HG02884 (cell line): ENCODE measurements at regions not wholly inside any gene's neighbourhood (a gene's known extent, or its start where the extent isn't known, plus 50 kb on each side); places are given as distances from the start of the nearest gene placed in this dataset.
"Not testable (repeated sequence)": the region's sequence is repeated elsewhere in the genome, so short reads cannot be mapped to it uniquely, and the experiment has no call there.

Source experiments
- ATAC-seq: cut with Tn5 transposase; IDR thresholded peaks from one replicate; pipeline ENCODE4 v1.9.1; 2021; ENCODE audit warnings: mild to moderate bottlenecking, moderate library complexity; ENCODE audit not compliant: unreplicated experiment

DNA sequence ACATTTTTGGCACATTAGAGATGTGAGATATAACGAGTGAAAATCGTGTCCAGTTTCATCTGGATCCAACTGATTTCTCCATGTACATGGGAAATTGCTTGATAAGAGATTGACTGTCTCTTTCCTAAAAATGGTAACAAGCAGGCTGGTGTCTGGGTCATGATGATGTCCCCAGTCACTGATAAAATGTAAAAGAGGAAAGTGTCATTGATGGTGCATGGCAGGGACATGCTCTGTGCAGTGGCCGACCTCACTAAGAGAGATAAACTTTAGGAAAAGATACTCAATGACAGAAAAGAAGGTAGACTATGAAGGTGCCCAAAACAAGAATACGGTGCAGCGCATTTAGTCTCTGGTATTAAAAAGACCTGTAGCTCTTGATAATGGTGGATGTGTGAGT, 1517.5 kb downstream of the RPIA start:
- ATAC-seq: no peak

- ATAC-seq: no peak
These were observed 1518.3 kb downstream of the RPIA start for GRCh38 chr2:90209806-90210205.

DNA sequence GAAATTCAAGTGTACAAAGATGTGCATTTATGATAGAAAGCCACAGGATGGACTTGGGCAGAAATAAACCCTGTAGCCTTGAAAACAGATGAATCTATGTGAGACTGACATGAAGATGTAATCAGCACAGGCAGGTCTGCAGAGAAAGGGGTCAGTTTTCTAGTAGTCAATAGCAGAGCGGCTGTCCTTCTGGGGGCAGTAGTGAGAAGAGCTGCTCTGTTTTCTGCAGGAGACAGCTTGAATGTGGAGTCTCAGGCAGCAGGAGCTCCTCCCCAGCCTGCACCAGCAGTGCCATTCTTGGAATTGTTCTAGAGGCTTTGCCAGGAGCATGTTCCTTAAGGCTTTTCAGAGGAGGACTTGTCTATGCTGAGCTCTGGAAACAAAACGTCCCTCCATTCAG, 1524.4 kb downstream of the RPIA start:
- ATAC-seq: not testable (repeated sequence)

GRCh38 chr2:90216801-90217200, 1525.3 kb downstream of the RPIA start:
- not testable (repeated sequence) for ATAC-seq

- ATAC-seq: not testable (repeated sequence)
These were observed 1527.1 kb downstream of the RPIA start for GRCh38 chr2:90218534-90218933.

- ATAC-seq: not testable (repeated sequence)
These were observed 1529.3 kb downstream of the RPIA start for GRCh38 chr2:90220623-90221299.

DNA sequence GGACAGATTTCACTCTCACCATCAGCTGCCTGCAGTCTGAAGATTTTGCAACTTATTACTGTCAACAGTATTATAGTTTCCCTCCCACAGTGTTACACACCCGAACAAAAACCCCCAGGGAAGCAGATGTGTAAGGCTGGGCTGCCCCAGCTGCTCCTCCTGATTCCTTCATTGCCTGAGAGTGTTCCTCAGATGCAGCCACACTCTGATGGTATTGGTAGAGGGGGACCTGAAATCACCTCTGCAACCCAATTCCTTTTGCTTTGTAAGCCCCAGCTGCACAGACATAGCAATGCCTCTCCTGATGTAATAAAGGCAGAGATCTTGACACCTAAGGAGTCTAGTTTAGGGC, 1529.8 kb downstream of the RPIA start:
- ATAC-seq: no peak

GRCh38 chr2:90224767-90225166, 1533.3 kb downstream of the RPIA start:
- ATAC-seq: not testable (repeated sequence)

GRCh38 chr2:90226465-90227072, 1535.1 kb downstream of the RPIA start:
- ATAC-seq: not testable (repeated sequence)

DNA sequence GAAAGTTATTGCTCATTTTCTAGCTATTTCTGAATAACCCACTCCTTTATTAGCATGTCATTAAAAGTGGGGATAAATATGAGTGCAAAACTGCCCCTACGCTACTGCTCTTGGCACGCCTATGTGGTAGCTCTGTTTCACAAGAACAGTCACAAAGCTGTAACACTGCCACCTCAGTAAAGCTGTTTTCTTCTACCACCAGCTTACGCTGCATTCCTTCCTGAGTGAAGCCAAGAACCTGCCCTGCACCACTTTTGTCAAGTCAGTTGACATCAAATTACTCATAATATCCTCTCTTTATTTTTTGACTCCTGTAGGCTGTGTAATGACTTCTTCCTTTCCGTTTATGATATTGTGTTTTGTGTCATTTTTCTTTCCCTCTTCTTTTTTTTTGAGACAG, 1539.7 kb downstream of the RPIA start:
- not testable (repeated sequence) for ATAC-seq

DNA sequence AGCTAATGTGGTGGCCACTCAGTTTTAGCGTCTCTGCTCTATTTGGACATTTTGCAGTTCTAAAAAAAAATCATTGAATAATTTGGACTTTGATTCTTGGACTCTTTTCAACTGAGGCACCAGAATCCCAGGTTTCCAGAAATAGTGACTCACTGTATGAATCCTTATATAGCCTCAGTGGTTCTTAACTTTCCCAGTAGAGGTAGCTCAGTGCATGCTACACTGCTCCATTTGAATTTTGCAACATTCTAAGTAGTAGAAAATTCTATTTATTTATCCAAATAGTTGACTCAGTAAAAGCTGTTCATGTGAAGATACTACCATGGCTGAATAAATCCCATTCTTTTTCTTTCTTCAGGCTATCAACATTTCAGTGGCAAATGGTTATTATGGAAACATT, 1544.0 kb downstream of the RPIA start:
- ATAC-seq: not testable (repeated sequence)

DNA sequence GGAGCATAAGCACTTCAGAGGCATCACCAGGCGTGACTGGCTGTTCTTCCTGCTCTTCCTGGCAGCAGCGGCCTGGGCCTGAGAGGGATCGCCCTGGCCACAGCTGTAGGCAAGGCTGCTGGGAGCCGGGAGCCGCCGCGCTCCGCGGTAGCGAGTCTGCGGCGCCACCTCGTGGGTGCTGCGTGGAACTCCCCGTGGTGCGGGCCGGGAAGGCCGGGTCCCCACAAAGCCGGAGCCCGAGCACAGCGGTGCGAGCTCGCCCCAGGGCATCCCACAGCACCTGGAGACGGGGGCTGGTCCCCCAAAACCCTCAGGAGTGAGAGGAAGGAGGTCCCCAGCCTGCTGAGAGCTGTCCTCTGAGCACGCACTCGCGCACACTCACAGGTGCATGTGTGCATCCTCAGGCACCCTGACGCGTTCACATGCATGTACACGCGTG, 1546.5 kb downstream of the RPIA start:
- not testable (repeated sequence) for ATAC-seq

DNA sequence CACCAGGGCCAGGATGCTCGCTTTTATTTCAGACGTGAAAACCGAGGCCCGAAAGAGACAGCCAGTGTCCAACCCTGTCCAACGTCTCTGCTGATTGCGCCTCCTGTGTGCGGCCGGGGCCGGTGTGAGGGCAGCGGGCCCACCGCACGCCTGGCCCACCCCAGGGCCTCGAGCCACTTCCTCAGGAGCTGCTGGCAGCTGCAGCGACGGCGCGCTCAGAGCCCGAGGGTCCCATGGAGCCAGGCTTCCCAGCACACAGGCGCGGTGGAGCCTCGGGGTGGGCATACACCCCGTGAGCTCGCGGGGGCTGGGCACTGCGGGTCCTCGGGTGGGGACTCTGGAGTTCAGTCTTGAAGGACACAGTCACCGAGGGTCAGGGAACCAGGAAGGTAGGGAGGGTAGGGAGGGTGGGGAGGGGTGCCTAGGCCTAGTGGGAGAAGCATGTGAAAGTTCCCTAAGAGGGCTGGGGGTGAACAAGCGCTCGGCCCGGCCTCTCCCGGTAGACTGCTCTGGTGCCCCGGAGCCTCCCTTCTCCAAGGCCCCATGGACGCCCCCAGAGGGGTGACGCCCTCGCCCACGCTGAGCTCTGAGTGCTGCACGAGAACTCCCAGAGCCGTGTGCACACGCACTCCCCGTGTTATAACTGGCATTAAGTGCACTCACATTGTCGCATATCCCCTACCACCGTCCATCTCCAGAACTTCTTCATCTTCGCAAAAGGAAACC, 1547.2 kb downstream of the RPIA start:
- ATAC-seq: not testable (repeated sequence)

- ATAC-seq: not testable (repeated sequence)
These were observed 1548.3 kb downstream of the RPIA start for GRCh38 chr2:90239769-90240168.

DNA sequence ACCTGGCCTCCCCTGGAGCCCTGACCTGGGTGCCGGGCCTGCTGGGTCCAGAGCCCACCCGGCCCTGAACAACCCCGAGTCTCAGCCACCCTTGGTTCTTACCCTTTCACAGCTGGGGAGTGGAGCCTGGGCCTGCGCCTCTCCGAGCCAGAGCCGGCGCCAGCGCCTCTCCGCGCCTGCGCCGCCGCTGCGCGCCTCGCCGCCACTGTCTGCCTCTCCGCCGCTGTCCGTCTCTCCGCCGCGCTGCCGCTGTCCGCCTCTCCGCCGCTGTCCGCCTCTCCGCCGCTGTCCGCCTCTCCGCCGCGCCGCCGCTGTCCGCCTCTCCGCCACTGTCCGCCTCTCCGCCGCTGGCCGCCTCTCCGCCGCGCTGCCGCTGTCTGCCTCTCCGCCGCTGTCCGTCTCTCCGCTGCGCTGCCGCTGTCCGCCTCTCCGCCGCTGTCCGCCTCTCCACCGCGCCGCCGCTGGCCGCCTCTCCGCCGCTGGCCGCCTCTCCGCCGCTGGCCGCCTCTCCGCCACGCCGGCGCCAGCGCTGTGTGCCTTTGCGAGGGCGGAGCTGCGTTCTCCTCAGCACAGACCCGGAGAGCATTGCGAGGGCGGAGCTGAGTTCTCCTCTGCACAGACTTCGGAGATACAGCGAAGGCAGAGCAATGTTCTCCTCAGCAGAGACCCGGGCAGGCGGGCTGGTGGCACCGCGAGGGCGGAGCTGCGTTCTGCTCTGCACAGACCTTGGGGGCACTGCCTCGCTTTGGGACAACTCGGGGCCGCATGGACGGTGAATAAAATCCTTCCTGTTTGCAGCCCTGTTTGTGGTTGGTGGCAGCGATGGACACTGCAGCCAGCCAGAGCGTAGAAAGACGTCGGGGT, 1553.7 kb downstream of the RPIA start:
- ATAC-seq: not testable (repeated sequence)

DNA sequence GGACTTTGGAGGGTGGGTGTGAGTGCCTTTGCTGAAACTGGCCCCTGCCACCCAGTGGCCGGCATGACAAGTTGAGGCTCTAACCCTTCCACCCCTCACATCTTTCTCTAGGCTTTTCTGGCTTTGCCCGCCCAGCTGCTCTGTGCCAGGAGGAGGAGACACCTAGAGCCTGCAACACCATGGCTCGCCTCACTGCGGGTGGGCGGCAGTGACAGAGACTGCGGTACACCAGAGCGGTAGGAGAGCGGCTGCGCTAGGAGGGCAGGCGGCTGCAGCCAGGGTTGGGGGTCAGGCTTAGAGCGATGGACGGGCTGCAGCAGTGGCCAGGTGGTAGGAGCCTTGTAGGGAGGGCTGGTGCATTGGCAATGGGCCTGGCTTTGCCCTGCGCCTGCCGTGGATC, 1556.9 kb downstream of the RPIA start:
- not testable (repeated sequence) for ATAC-seq

- ATAC-seq: not testable (repeated sequence)
These were observed 1558.9 kb downstream of the RPIA start for GRCh38 chr2:90250350-90250749.

DNA sequence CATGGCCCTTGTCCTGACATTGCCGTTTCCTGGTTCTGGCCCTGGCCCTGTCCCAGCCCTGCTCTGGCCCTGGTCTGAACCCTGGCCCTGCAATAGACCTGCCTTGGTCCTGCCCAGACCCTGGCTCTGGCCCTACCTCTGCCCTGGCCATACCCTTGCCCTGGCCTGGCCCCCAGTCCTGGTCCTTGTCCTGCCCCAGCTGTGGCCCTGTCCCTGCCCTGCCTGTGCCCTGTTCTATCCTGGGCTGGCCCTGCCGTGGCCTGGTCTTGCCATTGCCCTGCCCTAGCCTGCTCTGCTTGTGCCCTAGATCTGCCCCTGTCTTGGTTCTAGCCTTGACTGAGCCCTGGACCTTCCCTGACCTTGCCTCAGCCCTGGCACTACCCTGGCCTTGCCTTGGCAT, 1560.1 kb downstream of the RPIA start:
- ATAC-seq: not testable (repeated sequence)

DNA sequence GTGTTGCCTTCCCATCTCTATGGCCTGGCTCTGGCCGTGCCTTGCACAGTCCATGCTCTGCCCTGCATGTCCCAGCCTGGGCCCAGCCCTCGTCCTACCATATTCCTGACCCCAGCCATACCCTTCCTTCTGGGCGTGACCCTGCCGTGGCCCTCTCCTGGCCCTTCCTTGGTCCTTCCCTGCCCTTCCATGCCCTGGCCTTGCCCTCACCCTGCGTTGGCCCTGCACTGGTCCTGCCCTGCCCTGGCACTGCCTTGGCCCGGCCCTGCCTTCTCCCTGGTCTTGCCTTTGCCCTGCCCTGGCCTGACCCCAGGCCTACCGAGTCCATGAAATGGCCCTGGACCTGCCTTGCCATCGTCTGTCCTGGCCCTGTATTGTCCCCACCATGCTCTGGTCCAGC, 1561.8 kb downstream of the RPIA start:
- not testable (repeated sequence) for ATAC-seq

DNA sequence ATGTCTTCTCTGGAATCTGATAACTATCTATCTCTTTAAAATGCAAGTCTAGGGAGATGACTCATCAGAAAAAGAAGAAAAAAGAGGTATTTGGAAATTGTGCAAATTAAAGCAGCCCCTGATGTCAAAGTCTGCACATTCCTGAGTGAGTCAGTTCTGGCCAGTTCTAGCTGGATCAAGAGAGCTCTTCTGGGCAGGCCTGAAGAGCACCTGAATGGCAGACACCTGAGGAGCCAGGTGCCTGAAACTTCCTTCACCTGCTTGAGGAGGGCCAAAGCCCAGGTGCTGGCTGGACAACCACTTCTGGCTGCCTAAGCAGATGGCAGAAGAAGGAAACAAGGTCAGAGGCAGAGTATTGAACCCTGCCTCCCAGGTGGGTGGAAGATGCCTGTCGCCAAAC, 1575.4 kb downstream of the RPIA start:
- ATAC-seq: not testable (repeated sequence)

DNA sequence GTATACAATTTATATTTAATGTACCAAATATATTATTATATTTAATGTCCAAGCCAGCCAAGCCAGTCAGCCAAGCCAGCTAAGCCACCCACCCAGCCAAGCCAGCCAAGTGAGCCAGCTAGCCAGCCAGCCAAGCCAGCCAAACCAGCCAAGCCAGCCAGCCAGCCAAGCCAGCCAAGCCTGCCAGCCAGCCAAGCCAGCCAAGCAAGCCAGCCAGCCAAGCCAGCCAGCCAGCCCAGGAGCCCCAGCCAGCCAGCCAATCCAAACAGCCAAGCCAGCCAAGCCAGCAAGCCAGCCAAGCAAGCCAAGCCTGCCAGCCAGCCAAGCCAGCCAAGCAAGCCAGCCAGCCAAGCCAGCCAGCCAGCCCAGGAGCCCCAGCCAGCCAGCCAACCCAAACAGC, 1596.3 kb downstream of the RPIA start:
- not testable (repeated sequence) for ATAC-seq
